ENCODE measurements at regions not wholly inside any gene's neighbourhood (a gene's known extent, or its start where the extent isn't known, plus 50 kb on each side); places are given as distances from the start of the nearest gene placed in this dataset.

DNA sequence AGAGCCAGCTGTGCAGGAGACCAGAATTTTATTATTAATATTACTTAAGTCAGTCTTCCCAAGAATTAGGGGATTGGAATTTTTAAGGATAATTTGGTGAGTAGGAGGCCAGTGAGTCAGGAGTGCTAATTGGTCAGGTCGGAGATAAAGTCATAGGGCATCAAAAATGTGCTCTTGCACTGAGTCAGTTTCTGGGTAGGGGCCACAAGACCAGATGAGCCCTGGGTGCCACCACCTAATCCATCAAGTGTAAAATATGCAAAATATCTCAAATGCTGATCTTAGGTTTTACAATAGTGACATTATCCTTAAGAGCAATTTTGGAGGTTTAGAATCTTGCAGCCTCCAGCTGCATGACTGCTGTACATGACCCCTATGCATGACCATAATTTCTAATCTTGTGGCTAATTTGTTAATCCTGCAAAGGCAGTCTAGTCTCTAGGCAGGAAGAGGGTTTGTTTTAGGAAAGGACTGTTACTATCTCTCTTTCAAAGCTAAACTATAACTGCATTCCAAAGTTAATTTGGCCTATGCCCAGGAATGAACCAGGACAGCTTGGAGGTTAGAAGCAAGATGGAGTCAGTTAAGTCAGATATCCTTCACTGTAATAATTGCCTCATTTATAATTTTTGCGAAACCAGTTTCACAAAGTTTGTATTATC is 215.9 kb downstream of the RNF152 start:
- no peaks in the 10 kb centered on the region for H3K4me1 ChIP-seq (ENCODE audit: control insufficient read depth, insufficient read depth, low read length)
- no peak overlapping the region for H3K9ac ChIP-seq (ENCODE audit: low read length)
- H3K27me3 ChIP-seq (ENCODE audit: control insufficient read depth, insufficient read depth, low read length) = no peaks in the 10 kb centered on the region
- no peak overlapping the region for H3K27ac ChIP-seq (ENCODE audit: low read depth, low read length)
- peaks cover 14% of the 10 kb centered on the region for H3K9me3 ChIP-seq (ENCODE audit: control insufficient read depth, insufficient read depth, low read depth, low read length)
- H3K36me3 ChIP-seq (ENCODE audit: control insufficient read depth, insufficient read depth, low read length) = no peaks in the 10 kb centered on the region
- H3K4me3 ChIP-seq (ENCODE audit: low read depth, low read length) = no peak overlapping the region

DNA sequence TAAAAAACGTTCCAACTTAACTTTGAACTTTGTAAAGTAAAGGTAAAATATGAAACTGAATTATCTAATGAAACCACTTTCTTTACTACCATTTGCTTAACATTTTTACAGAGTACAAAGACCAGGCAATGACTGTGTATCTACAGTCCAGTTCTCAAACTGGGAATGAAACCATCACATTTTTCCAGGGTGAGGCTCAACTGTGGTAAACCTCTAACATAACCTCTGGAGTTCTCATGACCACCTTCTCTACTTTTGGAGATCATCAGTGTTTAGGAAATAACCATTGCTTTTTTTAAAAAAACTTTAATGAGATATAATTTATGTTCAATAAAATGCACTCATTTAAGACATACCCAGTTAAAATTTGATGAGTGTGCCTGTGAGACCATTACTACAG is 223.5 kb downstream of the RNF152 start:
- H3K27me3 ChIP-seq (ENCODE audit: control insufficient read depth, insufficient read depth, low read length) = no peaks in the 10 kb centered on the region
- H3K4me3 ChIP-seq (ENCODE audit: low read depth, low read length) = no peak overlapping the region
- H3K9me3 ChIP-seq (ENCODE audit: control insufficient read depth, insufficient read depth, low read depth, low read length) = 0 out of 2 replicates have a peak, but pooled peaks cover 3% of the 10 kb centered on the region
- no peaks in the 10 kb centered on the region for H3K36me3 ChIP-seq (ENCODE audit: control insufficient read depth, insufficient read depth, low read length)
- no peak overlapping the region for H3K9ac ChIP-seq (ENCODE audit: low read length)
- H3K4me1 ChIP-seq (ENCODE audit: control insufficient read depth, insufficient read depth, low read length) = peaks cover 17% of the 10 kb centered on the region
- H3K27ac ChIP-seq (ENCODE audit: low read depth, low read length) = no peak overlapping the region

GRCh38 chr18:61666876-61667590 is 225.8 kb downstream of the RNF152 start:
- H3K27me3 ChIP-seq (ENCODE audit: control insufficient read depth, insufficient read depth, low read length) = no peaks in the 10 kb centered on the region
- H3K4me3 ChIP-seq (ENCODE audit: low read depth, low read length) = no peak overlapping the region
- peaks cover 38% of the 10 kb centered on the region for H3K4me1 ChIP-seq (ENCODE audit: control insufficient read depth, insufficient read depth, low read length)
- H3K9me3 ChIP-seq (ENCODE audit: control insufficient read depth, insufficient read depth, low read depth, low read length) = peaks cover 4% of the 10 kb centered on the region; the same call in 1 of the 2 replicates
- H3K36me3 ChIP-seq (ENCODE audit: control insufficient read depth, insufficient read depth, low read length) = no peaks in the 10 kb centered on the region
- H3K9ac ChIP-seq (ENCODE audit: low read length) = no peak overlapping the region
- no peak overlapping the region for H3K27ac ChIP-seq (ENCODE audit: low read depth, low read length)

GRCh38 chr18:61664419-61665084 is 228.3 kb downstream of the RNF152 start:
- no peak overlapping the region for H3K27ac ChIP-seq (ENCODE audit: low read depth, low read length)
- no peak overlapping the region for H3K4me3 ChIP-seq (ENCODE audit: low read depth, low read length)
- H3K9me3 ChIP-seq (ENCODE audit: control insufficient read depth, insufficient read depth, low read depth, low read length) = peaks cover 3% of the 10 kb centered on the region; the same call in 1 of the 2 replicates
- no peaks in the 10 kb centered on the region for H3K36me3 ChIP-seq (ENCODE audit: control insufficient read depth, insufficient read depth, low read length)
- H3K27me3 ChIP-seq (ENCODE audit: control insufficient read depth, insufficient read depth, low read length) = no peaks in the 10 kb centered on the region
- H3K9ac ChIP-seq (ENCODE audit: low read length) = no peak overlapping the region
- peaks cover 41% of the 10 kb centered on the region for H3K4me1 ChIP-seq (ENCODE audit: control insufficient read depth, insufficient read depth, low read length)

GRCh38 chr18:61662726-61663125 is 230.1 kb downstream of the RNF152 start:
- no peaks in the 10 kb centered on the region for H3K36me3 ChIP-seq (ENCODE audit: control insufficient read depth, insufficient read depth, low read length)
- peaks cover 3% of the 10 kb centered on the region; the same call in 1 of the 2 replicates for H3K9me3 ChIP-seq (ENCODE audit: control insufficient read depth, insufficient read depth, low read depth, low read length)
- H3K27me3 ChIP-seq (ENCODE audit: control insufficient read depth, insufficient read depth, low read length) = no peaks in the 10 kb centered on the region
- no peak overlapping the region for H3K9ac ChIP-seq (ENCODE audit: low read length)
- H3K27ac ChIP-seq (ENCODE audit: low read depth, low read length) = no peak overlapping the region
- H3K4me1 ChIP-seq (ENCODE audit: control insufficient read depth, insufficient read depth, low read length) = peaks cover 41% of the 10 kb centered on the region
- H3K4me3 ChIP-seq (ENCODE audit: low read depth, low read length) = no peak overlapping the region

GRCh38 chr18:61658431-61658830 is 234.4 kb downstream of the RNF152 start:
- no peaks in the 10 kb centered on the region for H3K36me3 ChIP-seq (ENCODE audit: control insufficient read depth, insufficient read depth, low read length)
- no peaks in the 10 kb centered on the region for H3K27me3 ChIP-seq (ENCODE audit: control insufficient read depth, insufficient read depth, low read length)
- peaks cover 19% of the 10 kb centered on the region; the same call in 1 of the 2 replicates for H3K4me1 ChIP-seq (ENCODE audit: control insufficient read depth, insufficient read depth, low read length)
- no peak overlapping the region for H3K27ac ChIP-seq (ENCODE audit: low read depth, low read length)
- no peak overlapping the region for H3K9ac ChIP-seq (ENCODE audit: low read length)
- peaks cover 7% of the 10 kb centered on the region; the same call in 1 of the 2 replicates for H3K9me3 ChIP-seq (ENCODE audit: control insufficient read depth, insufficient read depth, low read depth, low read length)
- no peak overlapping the region for H3K4me3 ChIP-seq (ENCODE audit: low read depth, low read length)

DNA sequence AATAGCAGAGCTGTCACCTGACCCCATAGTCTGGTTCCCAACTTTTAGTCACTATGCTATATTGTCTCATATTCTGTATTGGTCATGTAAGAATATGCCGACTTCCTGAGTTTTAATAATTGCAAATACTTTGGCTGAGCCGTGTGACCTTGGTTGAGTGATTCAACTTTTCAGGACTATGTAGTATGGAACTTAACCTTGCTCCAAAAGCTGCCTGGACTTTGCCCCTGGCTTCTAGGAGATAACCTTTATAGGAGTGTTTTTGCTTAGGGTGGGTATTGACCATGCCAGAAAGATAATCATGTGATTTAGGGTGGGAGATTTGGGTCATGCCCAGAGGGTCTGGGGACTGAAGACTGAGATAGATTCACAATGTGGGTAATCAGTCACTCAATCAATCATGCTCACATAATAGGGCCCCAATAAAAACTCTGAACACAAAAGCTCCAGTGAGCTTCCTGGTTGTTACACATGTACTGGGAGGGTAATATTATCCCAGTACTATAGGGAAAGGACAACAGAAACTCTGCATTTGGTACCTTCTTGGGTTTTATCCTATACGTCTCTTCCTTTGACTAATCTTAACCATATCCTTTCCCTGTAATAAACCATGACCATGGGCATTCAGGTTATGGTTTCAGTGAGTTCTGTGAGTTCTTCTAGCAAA is 235.6 kb downstream of the RNF152 start:
- H3K9me3 ChIP-seq (ENCODE audit: control insufficient read depth, insufficient read depth, low read depth, low read length) = peaks cover 7% of the 10 kb centered on the region; the same call in 1 of the 2 replicates
- no peaks in the 10 kb centered on the region for H3K36me3 ChIP-seq (ENCODE audit: control insufficient read depth, insufficient read depth, low read length)
- no peak overlapping the region for H3K9ac ChIP-seq (ENCODE audit: low read length)
- H3K4me3 ChIP-seq (ENCODE audit: low read depth, low read length) = no peak overlapping the region
- H3K4me1 ChIP-seq (ENCODE audit: control insufficient read depth, insufficient read depth, low read length) = peaks cover 7% of the 10 kb centered on the region; the same call in 1 of the 2 replicates
- no peaks in the 10 kb centered on the region for H3K27me3 ChIP-seq (ENCODE audit: control insufficient read depth, insufficient read depth, low read length)
- no peak overlapping the region for H3K27ac ChIP-seq (ENCODE audit: low read depth, low read length)

DNA sequence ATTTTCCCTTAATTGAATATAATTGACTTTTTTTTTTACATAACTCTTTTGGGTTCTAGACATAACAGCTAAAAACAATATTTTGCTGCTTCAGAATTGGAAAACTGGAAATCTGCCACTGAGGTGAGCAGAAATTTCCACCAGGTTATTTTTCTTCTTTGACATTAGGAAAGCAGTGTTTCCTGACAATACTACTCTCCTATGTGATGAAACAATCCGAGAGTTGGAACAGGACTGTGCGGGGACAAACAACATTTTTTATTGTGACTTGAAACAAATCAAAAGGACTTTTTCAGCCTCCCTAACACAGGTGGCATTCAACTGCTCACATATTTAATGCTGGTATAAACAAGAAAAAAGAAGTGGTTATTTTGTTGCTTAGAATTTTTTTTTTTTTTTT is 237.2 kb downstream of the RNF152 start:
- H3K4me3 ChIP-seq (ENCODE audit: low read depth, low read length) = no peak overlapping the region
- peaks cover 4% of the 10 kb centered on the region; the same call in 1 of the 2 replicates for H3K9me3 ChIP-seq (ENCODE audit: control insufficient read depth, insufficient read depth, low read depth, low read length)
- no peak overlapping the region for H3K27ac ChIP-seq (ENCODE audit: low read depth, low read length)

DNA sequence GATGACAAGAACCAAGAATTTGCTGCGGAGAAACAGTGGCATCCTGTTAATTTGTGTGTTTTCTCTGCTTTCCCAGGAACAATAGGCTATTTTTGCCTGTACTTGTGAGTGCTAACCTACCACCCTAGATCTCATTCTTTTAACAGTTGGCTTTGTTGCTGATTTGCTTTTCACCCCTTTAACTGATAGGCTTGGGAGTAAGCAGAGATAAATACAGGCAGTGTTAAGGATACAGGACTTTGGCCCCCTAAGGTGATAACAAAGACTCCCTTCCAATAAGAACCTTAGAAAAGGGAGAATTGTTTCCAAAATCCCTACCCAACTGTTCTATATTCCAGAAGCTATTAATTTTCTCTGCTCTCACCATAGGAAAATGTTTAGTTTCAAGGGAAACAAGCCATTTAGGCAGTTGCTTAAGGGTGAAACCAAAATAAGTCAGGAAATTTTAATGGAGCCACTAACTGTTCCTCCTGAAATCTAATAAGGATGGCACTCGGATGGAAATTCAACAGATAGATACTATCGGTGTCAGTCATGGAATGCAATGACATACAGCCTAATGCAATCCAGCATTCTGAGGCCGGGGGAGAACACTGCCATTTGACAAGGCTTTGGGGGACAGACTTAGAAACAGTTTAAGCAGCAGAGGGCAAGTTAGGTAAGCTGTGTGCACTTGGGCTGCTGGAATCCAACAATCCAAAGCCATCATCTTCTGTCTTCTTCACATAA is 238.8 kb downstream of the RNF152 start:
- H3K9me3 ChIP-seq (ENCODE audit: control insufficient read depth, insufficient read depth, low read depth, low read length) = peaks cover 4% of the 10 kb centered on the region; the same call in 1 of the 2 replicates
- H3K36me3 ChIP-seq (ENCODE audit: control insufficient read depth, insufficient read depth, low read length) = no peaks in the 10 kb centered on the region
- H3K4me1 ChIP-seq (ENCODE audit: control insufficient read depth, insufficient read depth, low read length) = peaks cover 3% of the 10 kb centered on the region; the same call in 1 of the 2 replicates
- no peaks in the 10 kb centered on the region for H3K27me3 ChIP-seq (ENCODE audit: control insufficient read depth, insufficient read depth, low read length)
- no peak overlapping the region for H3K27ac ChIP-seq (ENCODE audit: low read depth, low read length)
- H3K9ac ChIP-seq (ENCODE audit: low read length) = no peak overlapping the region
- no peak overlapping the region for H3K4me3 ChIP-seq (ENCODE audit: low read depth, low read length)

More for the DNA sequence above, 237.2 kb downstream of the RNF152 start:
- H3K9ac ChIP-seq (ENCODE audit: low read length) = no peak overlapping the region
- H3K27me3 ChIP-seq (ENCODE audit: control insufficient read depth, insufficient read depth, low read length) = no peaks in the 10 kb centered on the region
- H3K4me1 ChIP-seq (ENCODE audit: control insufficient read depth, insufficient read depth, low read length) = 0 out of 2 replicates have a peak, but pooled peaks cover 3% of the 10 kb centered on the region
- H3K36me3 ChIP-seq (ENCODE audit: control insufficient read depth, insufficient read depth, low read length) = no peaks in the 10 kb centered on the region

GRCh38 chr18:61651880-61652268 is 240.9 kb downstream of the RNF152 start:
- Histone ChIP-seq H3K27me3 (ENCODE audit: control insufficient read depth, insufficient read depth, low read length) (no peaks in the 10 kb centered on the region), H3K4me1 (ENCODE audit: control insufficient read depth, insufficient read depth, low read length) (peaks cover 3% of the 10 kb centered on the region; the same call in 1 of the 2 replicates), H3K27ac (ENCODE audit: low read depth, low read length) (no peak overlapping the region), H3K36me3 (ENCODE audit: control insufficient read depth, insufficient read depth, low read length) (no peaks in the 10 kb centered on the region), H3K9me3 (ENCODE audit: control insufficient read depth, insufficient read depth, low read depth, low read length) (no peaks in the 10 kb centered on the region), H3K4me3 (ENCODE audit: low read depth, low read length) (no peak overlapping the region), H3K9ac (ENCODE audit: low read length) (no peak overlapping the region)

Data from HUES6 (cell line).